ENCODE measurements at regions not wholly inside any gene's neighbourhood (a gene's known extent, or its start where the extent isn't known, plus 50 kb on each side); places are given as distances from the start of the nearest gene placed in this dataset.
"Not testable (repeated sequence)": the region's sequence is repeated elsewhere in the genome, so short reads cannot be mapped to it uniquely, and the experiment has no call there.

DNA sequence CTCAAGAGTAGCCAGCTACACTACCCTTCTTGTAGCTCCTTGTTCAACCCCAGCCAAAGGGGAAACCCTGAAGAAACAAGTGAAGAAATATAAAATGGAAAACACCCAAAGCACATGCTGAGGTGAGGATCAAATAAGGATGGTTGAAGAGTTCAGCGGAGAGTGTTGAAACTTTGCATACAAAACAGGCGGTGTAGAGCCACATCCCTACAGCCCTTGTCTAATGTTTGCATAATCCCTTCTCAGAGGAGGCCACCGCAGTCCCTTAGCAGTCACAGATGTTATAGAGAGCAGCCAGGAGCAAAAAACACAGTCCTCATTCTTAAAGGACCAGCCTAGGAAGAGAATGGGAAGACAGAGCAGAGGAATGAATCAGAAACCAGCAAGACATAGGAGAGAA is 350.7 kb upstream of the SASH1 start:
- no peaks in the 10 kb centered on the region for H3K27me3 ChIP-seq
- no peak overlapping the region for H3K27ac ChIP-seq
- H3K36me3 ChIP-seq: no peaks in the 10 kb centered on the region
- TF ChIP-seq, protein P1, sequence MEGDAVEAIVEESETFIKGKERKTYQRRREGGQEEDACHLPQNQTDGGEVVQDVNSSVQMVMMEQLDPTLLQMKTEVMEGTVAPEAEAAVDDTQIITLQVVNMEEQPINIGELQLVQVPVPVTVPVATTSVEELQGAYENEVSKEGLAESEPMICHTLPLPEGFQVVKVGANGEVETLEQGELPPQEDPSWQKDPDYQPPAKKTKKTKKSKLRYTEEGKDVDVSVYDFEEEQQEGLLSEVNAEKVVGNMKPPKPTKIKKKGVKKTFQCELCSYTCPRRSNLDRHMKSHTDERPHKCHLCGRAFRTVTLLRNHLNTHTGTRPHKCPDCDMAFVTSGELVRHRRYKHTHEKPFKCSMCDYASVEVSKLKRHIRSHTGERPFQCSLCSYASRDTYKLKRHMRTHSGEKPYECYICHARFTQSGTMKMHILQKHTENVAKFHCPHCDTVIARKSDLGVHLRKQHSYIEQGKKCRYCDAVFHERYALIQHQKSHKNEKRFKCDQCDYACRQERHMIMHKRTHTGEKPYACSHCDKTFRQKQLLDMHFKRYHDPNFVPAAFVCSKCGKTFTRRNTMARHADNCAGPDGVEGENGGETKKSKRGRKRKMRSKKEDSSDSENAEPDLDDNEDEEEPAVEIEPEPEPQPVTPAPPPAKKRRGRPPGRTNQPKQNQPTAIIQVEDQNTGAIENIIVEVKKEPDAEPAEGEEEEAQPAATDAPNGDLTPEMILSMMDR (IDR thresholded peaks at IDR 0.05): no peak
- H3K9me3 ChIP-seq: no peaks in the 10 kb centered on the region
- no peaks in the 10 kb centered on the region for H3K4me1 ChIP-seq
- intact Hi-C loops (cut with DNase I): no loop called here
- DNase-seq (ENCODE audit: low spot score in 2 of 2): no peak
- H3K4me3 ChIP-seq: no peak overlapping the region

DNA sequence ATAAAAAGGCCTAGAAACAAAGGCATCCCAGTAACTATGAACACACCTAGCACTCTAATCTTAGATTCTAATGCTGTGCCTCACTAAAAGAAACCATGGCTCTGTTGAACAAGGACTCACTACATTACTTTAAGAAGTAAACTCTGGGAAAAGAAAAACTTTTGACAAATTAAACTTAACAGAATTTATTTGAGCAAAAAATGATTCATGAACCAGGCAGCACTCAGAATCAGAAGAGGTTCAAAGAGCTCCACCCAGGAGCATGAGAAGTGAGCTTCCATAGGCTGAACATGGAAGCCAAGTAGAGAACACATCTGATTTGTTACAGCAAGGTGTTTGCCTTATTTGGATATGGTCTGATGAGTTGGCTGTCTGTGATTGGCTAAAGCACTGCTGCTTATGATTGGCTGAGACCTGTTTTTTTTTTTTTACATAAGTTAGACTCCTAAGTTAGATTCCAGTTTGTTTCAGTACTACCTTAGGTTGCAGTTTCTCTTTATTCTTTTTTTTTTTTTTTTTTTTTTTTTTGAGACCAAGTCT is 343.6 kb upstream of the SASH1 start:
- H3K27me3 ChIP-seq: no peaks in the 10 kb centered on the region
- intact Hi-C loops (cut with DNase I): no loop called here
- H3K27ac ChIP-seq: no peak overlapping the region
- H3K4me1 ChIP-seq: no peaks in the 10 kb centered on the region
- TF ChIP-seq, protein P1 (IDR thresholded peaks at IDR 0.05): no peak
- H3K9me3 ChIP-seq: no peaks in the 10 kb centered on the region
- no peaks in the 10 kb centered on the region for H3K36me3 ChIP-seq
- no peak overlapping the region for H3K4me3 ChIP-seq
- DNase-seq (ENCODE audit: low spot score in 2 of 2): no peak

DNA sequence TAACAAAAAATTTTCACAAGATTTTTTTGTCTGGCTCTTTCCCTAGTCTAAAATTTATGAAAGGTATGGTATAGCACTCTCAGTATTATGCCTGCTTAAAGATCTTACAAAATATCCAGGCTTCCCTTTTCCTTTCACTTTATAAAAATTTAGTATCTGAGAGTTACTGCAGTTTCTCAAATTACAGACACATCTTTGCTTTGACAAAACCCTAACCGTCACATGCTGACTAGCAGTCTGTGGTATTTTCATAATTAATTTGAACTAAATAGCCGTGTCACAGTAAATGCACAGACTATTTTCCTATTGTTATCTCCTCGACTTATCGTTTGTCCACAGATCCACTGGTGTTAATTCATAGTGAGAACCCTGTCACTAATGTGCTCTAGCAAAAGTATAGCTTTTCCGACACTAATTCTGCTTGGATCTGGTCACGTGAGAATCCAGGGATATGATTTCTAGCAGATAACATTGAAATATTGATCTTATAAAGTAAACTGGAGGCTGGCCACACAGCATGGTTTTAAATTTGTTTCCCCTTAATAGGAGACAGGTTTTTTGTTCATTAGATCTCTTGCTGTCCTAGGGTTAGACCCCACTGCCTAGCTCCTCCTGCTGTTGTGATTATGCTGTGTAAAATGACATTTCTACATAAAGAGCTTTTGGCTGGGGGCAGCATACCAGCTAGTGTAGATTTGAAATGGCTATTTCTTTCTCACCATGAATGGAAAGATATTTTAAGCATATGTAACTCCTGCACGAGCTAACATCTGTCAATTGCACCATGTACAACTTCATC is 340.6 kb upstream of the SASH1 start:
- Histone ChIP-seq H3K4me1 (no peaks in the 10 kb centered on the region), H3K4me3 (no peak overlapping the region), H3K36me3 (no peaks in the 10 kb centered on the region), H3K27ac (no peak overlapping the region), H3K9me3 (no peaks in the 10 kb centered on the region), H3K27me3 (no peaks in the 10 kb centered on the region)
- DNase-seq (ENCODE audit: low spot score in 2 of 2): no peak
- TF ChIP-seq, protein P1 (IDR thresholded peaks at IDR 0.05): no peak
- intact Hi-C loops (cut with DNase I): no loop called here

DNA sequence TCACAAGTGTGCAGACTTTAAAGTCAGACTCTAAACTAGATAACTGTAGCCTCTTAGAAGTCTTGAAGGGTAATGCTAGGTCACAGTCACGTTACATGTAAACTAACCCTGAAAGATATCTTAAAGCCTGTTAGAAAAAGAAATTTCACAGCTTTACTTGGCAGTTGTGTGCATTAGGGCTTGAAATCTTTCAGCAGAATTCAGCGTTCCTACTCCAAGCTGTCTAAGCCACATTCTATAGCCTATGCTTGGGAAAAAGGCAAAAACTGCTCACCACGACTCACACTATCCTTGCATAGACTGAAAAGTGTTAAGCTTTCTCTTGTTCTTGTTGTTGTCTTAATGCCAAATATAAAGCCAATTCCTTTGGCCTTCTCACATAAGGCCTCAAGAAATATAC is 338.0 kb upstream of the SASH1 start:
- Histone ChIP-seq H3K27me3 (no peaks in the 10 kb centered on the region), H3K4me3 (no peak overlapping the region), H3K36me3 (no peaks in the 10 kb centered on the region), H3K9me3 (no peaks in the 10 kb centered on the region), H3K27ac (no peak overlapping the region), H3K4me1 (no peaks in the 10 kb centered on the region)
- DNase-seq (ENCODE audit: low spot score in 2 of 2): no peak
- intact Hi-C loops (cut with DNase I): no loop called here
- TF ChIP-seq, protein P1 (IDR thresholded peaks at IDR 0.05): no peak

DNA sequence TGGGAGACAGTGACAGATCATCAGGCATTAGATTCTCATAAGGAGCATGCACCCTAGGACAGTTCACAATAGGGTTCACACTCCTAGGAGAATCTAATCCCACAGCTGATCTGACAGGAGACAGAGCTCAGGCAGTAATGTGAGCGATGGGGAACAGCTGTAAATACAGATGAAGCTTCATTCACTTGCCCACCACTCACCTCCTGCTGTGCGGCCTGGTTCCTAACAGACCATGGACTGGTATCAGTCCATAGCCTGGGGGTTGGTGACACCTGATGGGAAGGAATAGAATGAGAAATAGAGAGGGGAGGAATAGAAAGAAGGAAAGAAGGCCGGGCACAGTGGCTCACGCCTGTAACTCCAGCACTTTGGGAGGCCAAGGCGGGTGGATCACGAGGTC is 336.8 kb upstream of the SASH1 start:
- Histone ChIP-seq H3K4me1 (no peaks in the 10 kb centered on the region), H3K9me3 (no peaks in the 10 kb centered on the region)
- intact Hi-C loops (cut with DNase I): no loop called here

DNA sequence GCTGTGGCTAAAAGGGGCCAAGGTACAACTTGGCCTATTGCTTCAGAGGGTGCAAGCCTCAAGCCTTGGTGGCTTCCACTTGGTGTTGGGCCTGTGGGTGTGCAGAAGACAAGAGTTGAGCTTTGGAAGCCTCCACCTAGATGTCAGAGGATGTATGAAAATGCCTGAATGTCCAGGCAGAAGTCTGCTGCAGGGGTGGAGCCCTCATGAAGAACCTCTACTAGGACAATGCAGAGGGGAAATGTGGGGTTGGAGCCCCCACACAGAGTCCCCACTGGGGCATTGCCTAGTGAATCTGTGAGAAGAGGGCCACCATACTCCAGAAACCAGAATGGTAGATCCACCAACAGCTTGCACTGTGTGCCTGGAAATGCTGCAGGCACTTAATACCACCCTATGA is 332.1 kb upstream of the SASH1 start:
- H3K4me3 ChIP-seq; DNase-seq (ENCODE audit: low spot score in 2 of 2); H3K9me3 ChIP-seq; H3K27ac ChIP-seq; intact Hi-C loops (cut with DNase I); H3K4me1 ChIP-seq; H3K27me3 ChIP-seq; H3K36me3 ChIP-seq: not testable (repeated sequence)

More for the DNA sequence above, 336.8 kb upstream of the SASH1 start:
- Histone ChIP-seq H3K27me3 (no peaks in the 10 kb centered on the region), H3K27ac (no peak overlapping the region), H3K4me3 (no peak overlapping the region), H3K36me3 (no peaks in the 10 kb centered on the region)
- no peak for DNase-seq (ENCODE audit: low spot score in 2 of 2)
- TF ChIP-seq, protein P1 (IDR thresholded peaks at IDR 0.05): no peak

All from ascending aorta (tissue), 2 donors.